Stimulated activated CD4-positive, alpha-beta T cell treated with anti-CD3 and anti-CD28 coated beads, TNF-alpha, amount 100 ng/mL, for 48 hours (primary cell): ENCODE measurements at regions not wholly inside any gene's neighbourhood (a gene's known extent, or its start where the extent isn't known, plus 50 kb on each side); places are given as distances from the start of the nearest gene placed in this dataset.
"Not testable (repeated sequence)": the region's sequence is repeated elsewhere in the genome, so short reads cannot be mapped to it uniquely, and the experiment has no call there.

ENCODE experiments used
- DNase-seq, 3 donors: peaks; one replicate each; pipeline ENCODE4 v3.0.0-alpha.2; 2020; ENCODE audit warnings: low read depth in 3 of 3

DNA sequence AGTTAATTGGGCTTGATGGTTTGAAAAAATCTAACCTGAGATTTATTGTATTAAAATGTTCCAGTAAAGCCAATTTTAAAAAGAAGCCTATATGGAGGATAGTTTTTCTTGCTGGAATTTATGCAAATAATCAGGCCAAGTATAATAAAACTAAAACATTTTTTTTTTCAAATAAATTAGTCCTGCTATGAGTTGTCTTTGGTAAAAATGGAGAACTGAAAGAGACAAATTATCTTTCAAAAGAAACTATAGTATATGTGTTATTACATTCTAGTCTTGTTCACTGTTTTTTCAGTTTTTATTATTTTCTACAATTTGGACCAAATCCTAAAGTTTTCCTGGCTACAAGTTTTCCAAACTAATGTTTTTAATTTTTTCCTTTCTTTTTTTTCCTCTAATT lies 468.9 kb downstream of the UQCRFS1 start:
- no peak for DNase-seq

- DNase-seq, result no peak
These were observed 475.7 kb downstream of the UQCRFS1 start for GRCh38 chr19:28737021-28737895.

- DNase-seq, result no peak
These were observed 476.4 kb downstream of the UQCRFS1 start for GRCh38 chr19:28736528-28736927.

DNA sequence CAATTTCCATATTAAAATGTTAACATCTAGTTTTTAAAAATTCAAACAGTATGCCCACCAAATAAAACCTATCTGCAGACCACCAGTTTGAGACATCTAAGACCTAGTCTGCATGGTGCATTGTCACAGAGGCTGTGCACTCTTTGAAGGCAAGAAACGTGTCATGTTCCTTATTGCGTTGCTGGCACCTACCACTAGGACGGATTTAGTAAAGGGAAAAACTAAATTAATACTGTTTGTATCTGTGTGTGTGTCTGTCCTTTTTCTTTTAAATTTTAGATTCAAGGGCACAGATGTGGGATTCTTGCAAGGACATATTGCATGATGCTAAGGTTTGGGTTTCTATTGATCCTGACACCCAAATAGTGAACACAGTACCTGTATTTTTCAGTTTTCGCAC lies 481.4 kb downstream of the UQCRFS1 start:
- DNase-seq, result no peak

DNA sequence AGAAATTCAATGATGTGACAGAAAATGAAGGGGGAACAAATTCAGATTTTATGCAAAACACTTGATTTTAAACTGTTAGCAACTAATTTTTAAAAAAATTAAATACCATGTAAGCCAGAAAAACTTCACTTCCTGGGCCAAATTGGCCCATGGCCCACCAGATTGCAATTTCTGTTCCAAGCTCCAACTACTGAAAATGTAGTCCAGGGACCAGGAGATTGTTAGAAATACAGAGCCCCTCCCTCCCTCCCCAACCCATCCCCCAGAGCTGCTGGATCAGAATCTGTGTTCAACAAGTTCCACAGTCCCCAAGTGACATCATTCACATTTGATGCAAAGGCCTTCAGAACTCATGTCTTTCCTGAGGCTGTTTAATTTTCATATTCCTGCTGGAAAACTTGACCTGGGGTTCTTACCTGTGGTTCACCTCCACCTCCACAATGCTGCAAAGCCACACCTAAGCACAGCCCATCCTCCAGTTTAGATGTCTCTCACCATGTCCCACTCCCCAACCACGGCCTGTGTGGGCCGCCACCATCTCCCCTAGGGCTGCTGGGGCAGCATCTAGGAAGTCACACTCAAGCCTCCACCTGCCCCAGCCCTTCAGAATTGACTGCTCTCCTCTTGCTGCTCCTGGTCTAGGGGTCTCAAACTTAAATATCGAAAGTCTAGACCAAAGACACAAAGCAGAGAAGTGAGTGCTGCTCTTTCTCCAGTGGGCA lies 482.0 kb downstream of the UQCRFS1 start:
- DNase-seq, result no peak

GRCh38 chr19:28727480-28728159 lies 485.3 kb downstream of the UQCRFS1 start:
- DNase-seq, result peak in 2 of 3 donors; percentile 16 to 32

- DNase-seq, result no peak
These were observed 486.1 kb downstream of the UQCRFS1 start for GRCh38 chr19:28726533-28727479.

DNA sequence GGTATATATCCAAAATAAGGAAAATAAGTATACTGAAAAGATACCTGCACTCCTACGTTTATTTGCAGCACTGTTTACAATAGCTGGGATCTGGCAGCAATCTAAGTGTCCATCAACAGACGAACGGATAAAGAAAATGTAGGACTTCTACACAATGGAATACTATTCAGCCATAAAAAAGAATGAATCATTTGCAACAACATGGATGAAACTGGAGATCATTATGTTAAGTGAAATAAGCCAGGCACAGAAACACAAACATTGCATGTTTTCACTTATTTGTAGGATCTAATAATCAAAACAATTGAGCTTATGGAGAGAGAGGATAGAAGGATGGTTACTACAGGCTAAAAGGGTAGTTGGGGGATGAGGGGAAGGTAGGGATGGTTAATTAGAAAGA lies 494.0 kb downstream of the UQCRFS1 start:
- DNase-seq, result no peak

- no peak for DNase-seq
These were observed 497.8 kb downstream of the UQCRFS1 start for GRCh38 chr19:28715157-28715556.

DNA sequence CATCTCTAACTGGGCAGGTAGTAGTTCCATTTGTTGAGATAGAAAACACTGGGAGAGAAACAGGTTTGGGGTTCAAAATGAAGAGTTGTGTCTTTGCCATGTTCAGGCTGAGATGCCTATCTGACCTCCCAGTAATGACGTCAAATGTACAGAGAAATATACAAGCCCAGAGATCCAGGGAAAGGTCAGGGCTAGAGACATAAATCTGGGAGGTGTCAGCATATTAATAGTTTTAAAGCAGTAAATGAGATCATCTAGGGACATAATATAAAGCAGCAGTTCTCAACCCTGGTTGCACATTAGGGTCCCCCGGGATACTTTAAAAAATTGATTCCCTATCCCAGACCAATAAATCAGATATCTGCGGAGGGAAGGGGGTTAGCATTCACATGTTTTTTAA lies 501.5 kb downstream of the UQCRFS1 start:
- no peak for DNase-seq

GRCh38 chr19:28710278-28710677 lies 502.7 kb downstream of the UQCRFS1 start:
- no peak for DNase-seq

DNA sequence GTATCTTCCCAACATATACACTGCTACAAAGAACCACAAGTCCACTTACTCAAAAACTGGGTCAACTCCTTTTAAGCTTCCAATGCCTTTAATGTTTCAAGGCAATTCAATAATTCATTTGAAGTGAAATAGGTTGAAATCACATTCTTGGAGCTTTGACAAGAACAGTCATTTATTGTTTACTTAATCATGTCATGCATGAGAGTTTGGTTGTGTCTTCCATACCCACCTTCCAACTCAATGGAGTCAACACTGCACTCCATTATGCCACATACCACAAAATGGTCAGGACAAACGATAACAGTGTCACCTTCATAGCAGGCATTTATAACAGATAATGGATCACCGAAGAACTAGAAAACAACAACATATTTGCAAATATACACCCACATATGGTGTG lies 506.3 kb downstream of the UQCRFS1 start:
- no peak for DNase-seq

DNA sequence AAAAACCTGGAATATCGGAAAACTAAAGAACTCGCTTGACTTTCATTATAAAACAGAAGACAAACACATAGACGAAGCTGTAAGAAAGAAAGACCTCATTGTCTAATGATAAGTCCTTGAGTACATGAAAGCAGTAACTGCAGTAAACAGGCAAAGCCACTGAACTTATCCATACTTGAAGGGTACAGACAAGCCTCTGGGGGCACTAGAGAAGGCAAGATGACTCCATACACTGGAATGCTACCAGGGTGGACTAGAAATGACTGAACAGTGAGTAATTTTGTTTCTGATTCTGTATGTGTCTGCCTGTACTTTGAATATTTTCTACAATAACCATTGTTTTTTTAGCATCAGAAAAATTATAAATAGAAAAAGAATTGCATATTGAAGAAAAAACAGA lies 507.9 kb downstream of the UQCRFS1 start:
- DNase-seq, result no peak

DNA sequence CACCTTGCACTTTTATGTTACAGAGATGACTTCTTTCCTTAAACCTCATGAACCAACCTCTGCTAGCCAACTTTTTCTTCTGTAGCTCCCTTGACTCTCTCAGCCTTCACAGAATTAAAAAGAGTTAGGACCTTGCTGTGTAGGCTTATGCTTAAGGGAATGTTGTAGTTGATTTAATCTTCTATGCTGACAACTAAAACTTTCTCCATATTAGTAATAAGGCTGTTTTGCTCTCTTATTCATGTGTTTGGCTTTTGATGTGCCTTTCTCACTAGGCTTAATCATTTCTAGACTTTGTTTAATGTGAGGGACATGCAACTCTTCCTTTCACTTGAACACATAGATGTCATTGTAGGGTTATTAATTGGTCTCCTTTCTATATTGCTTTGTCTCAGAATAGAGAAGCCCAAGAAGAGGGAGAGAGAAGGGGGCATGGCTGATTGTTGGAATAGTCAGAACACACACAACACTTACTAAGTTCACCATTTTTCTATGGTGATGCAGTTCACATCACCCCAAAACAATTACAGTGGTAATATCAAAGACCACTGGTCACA lies 509.5 kb downstream of the UQCRFS1 start:
- no peak for DNase-seq

- DNase-seq, result no peak
These were observed 511.5 kb downstream of the UQCRFS1 start for GRCh38 chr19:28701491-28701890.

DNA sequence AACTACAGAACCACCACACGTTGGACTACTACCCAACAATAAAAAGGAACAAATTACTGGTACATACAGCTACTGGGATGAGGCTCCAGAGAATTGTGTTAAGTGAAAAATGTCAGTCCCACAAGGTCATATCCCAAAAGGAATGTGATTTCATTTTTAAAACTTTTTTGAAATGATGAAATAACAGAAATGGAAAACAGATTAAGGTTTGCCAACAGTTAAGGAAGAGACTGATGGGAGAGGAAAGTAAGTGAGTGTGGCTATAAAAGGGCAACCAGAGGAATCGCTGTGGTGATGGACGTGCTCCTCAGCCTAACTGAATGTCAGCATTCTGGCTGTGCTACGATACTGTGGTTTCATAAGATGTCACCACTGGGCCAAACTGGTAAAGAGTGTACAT lies 512.8 kb downstream of the UQCRFS1 start:
- DNase-seq, result no peak

GRCh38 chr19:28697308-28697707 lies 515.6 kb downstream of the UQCRFS1 start:
- no peak for DNase-seq

DNA sequence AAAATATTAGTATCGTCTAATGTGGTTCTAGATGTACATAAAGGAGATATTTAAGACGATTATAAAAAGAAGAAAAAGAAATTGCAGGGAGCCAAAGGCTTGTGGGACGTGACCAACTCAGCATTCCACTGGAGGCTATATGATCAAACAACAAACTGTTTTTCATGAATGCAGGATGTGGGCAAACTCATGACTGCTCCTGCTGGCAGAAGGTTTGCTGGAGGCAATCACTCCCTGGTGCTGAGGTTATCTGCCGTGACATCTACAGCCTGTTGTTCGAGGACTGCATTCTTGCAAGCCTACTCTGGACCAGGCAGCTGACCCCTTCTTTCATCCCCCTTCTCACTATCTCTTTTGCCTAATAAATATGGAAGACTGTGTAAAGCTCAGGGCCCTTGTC lies 518.1 kb downstream of the UQCRFS1 start:
- no peak for DNase-seq

DNA sequence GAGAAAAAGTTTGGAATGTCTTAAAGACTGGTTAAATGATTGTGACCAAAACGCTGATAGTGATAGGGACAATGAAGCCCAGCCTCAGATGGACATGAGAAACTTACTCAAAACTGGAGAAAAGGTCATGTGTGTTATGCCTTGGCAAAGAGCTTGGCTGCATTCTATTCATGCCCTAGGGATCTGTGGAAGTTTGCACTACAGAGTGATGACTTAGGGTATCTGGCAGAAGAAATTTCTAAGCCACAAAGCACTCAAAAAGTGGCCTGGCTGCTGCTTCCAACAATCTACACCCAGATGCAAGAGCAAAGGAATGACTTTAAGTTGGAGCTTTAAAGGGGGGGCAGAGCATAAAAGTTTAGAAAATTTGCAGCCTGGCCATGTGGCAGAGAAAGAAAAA lies 521.3 kb downstream of the UQCRFS1 start:
- DNase-seq, result no peak

- not testable (repeated sequence) for DNase-seq
These were observed 523.5 kb downstream of the UQCRFS1 start for GRCh38 chr19:28689464-28689863.

- no peak for DNase-seq
These were observed 525.7 kb downstream of the UQCRFS1 start for GRCh38 chr19:28687296-28687695.
